ENCODE measurements at regions not wholly inside any gene's neighbourhood (a gene's known extent, or its start where the extent isn't known, plus 50 kb on each side); places are given as distances from the start of the nearest gene placed in this dataset.

DNA sequence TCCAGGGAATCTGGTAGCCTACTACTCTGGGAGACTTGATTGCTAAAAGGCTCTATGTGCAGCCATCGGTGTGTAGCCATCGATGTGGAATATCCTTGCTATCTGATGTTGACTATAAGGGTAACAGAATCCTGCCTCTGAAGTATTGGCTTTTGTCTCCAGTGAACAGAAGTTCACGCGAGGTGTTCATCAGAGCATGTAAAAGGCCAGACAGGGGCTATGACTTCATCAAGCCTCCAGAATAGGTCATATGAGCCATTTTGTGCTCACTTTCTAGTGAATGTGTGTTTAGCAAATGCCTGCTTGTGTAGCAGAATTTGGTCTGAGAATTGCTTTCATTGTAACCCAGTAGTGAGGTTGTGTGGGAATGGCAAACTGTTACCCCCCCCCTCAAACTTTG lies 66.8 kb upstream of the RAD23B start:
- in situ Hi-C loops (cut with HindIII; ENCODE audit: low pct_unique_long_range_greater_than_20kb, low sequenced_read_pairs): no loop called here
- DNase-seq (ENCODE audit: low read depth, low spot score): no peak

- no peak for DNase-seq (ENCODE audit: low read depth, low spot score)
- in situ Hi-C loops (cut with HindIII; ENCODE audit: low pct_unique_long_range_greater_than_20kb, low sequenced_read_pairs): no loop called here
These were observed 64.1 kb upstream of the RAD23B start for GRCh38 chr9:107218829-107219485.

- DNase-seq (ENCODE audit: low read depth, low spot score): no peak
- in situ Hi-C loops (cut with HindIII; ENCODE audit: low pct_unique_long_range_greater_than_20kb, low sequenced_read_pairs): no loop called here
These were observed 63.5 kb upstream of the RAD23B start for GRCh38 chr9:107219486-107220077.

- in situ Hi-C loops (cut with HindIII; ENCODE audit: low pct_unique_long_range_greater_than_20kb, low sequenced_read_pairs): no loop called here
- DNase-seq (ENCODE audit: low read depth, low spot score): no peak
These were observed 61.8 kb upstream of the RAD23B start for GRCh38 chr9:107221321-107221720.

GRCh38 chr9:107222020-107222522 lies 61.0 kb upstream of the RAD23B start:
- DNase-seq (ENCODE audit: low read depth, low spot score): no peak
- in situ Hi-C loops (cut with HindIII; ENCODE audit: low pct_unique_long_range_greater_than_20kb, low sequenced_read_pairs): no loop called here

GRCh38 chr9:107223381-107223780 lies 59.7 kb upstream of the RAD23B start:
- in situ Hi-C loops (cut with HindIII; ENCODE audit: low pct_unique_long_range_greater_than_20kb, low sequenced_read_pairs): no loop called here
- no peak for DNase-seq (ENCODE audit: low read depth, low spot score)

- DNase-seq (ENCODE audit: low read depth, low spot score): no peak
- in situ Hi-C loops (cut with HindIII; ENCODE audit: low pct_unique_long_range_greater_than_20kb, low sequenced_read_pairs): no loop called here
These were observed 58.8 kb upstream of the RAD23B start for GRCh38 chr9:107224252-107224651.

GRCh38 chr9:107226421-107226820 lies 56.7 kb upstream of the RAD23B start:
- DNase-seq (ENCODE audit: low read depth, low spot score): no peak
- in situ Hi-C loops (cut with HindIII; ENCODE audit: low pct_unique_long_range_greater_than_20kb, low sequenced_read_pairs): no loop called here

GRCh38 chr9:107227774-107228173 lies 55.3 kb upstream of the RAD23B start:
- in situ Hi-C loops (cut with HindIII; ENCODE audit: low pct_unique_long_range_greater_than_20kb, low sequenced_read_pairs): no loop called here
- no peak for DNase-seq (ENCODE audit: low read depth, low spot score)

- in situ Hi-C loops (cut with HindIII; ENCODE audit: low pct_unique_long_range_greater_than_20kb, low sequenced_read_pairs): no loop called here
- DNase-seq (ENCODE audit: low read depth, low spot score): no peak
These were observed 54.5 kb upstream of the RAD23B start for GRCh38 chr9:107228496-107229039.

DNA sequence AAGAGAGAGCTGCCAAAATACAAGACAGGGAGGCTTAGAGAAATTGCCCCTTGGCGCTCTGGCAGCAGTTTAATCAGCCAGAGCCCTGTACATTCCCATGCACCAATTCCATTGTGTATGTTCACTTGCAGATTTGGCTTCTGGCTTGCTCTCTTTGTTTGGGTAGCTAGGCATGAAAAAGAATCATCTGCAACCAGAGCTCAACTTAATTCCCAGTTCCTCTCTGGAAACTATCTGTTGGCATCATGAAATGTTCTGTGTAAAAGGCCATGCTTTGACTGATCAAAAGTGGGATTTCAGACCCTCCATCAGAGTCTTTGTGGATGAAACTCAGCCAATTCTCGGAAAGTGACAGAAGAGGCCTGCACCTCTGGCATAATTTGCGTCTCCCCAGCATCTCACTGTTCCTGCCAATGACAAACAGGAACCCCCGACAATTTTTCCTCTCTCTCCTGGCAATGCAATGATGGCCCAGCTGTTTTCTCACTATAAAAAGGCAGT lies 53.8 kb upstream of the RAD23B start:
- in situ Hi-C loops (cut with HindIII; ENCODE audit: low pct_unique_long_range_greater_than_20kb, low sequenced_read_pairs): no loop called here

More for the DNA sequence above, 53.8 kb upstream of the RAD23B start:
- DNase-seq (ENCODE audit: low read depth, low spot score): no peak

Small RNA genes in the stretch of these regions (small RNA-seq; reads per million reads assigned to genes)
- gene AL807761.1: 0 reads per million in 2 experiments

Measured in SK-MEL-5 (cell line).